NCI-H2081 (cell line): ENCODE measurements at regions not wholly inside any gene's neighbourhood (a gene's known extent, or its start where the extent isn't known, plus 50 kb on each side); places are given as distances from the start of the nearest gene placed in this dataset.
"Not testable (repeated sequence)": the region's sequence is repeated elsewhere in the genome, so short reads cannot be mapped to it uniquely, and the experiment has no call there.

Source experiments
- DNase-seq, 2 experiments: peaks; one replicate each; lab custom pipeline; 2025; lab: John Stamatoyannopoulos, UW

GRCh38 chr4:147102596-147102995 lies 156.9 kb upstream of the TTC29 start:
- no peak for DNase-seq

GRCh38 chr4:147103403-147103946 lies 157.8 kb upstream of the TTC29 start:
- no peak for DNase-seq

- DNase-seq: no peak
These were observed 159.1 kb upstream of the TTC29 start for GRCh38 chr4:147104768-147105167.

- no peak for DNase-seq
These were observed 162.7 kb upstream of the TTC29 start for GRCh38 chr4:147108409-147108808.

GRCh38 chr4:147109800-147110199 lies 164.1 kb upstream of the TTC29 start:
- no peak for DNase-seq

GRCh38 chr4:147110473-147111367 lies 165.1 kb upstream of the TTC29 start:
- DNase-seq: no peak

- not testable (repeated sequence) for DNase-seq
These were observed 166.5 kb upstream of the TTC29 start for GRCh38 chr4:147112196-147112595.

- no peak for DNase-seq
These were observed 171.8 kb upstream of the TTC29 start for GRCh38 chr4:147117431-147117830.

GRCh38 chr4:147118528-147118927 lies 172.9 kb upstream of the TTC29 start:
- DNase-seq: no peak

- no peak for DNase-seq
These were observed 177.0 kb upstream of the TTC29 start for GRCh38 chr4:147122685-147123084.

- DNase-seq: no peak
These were observed 177.5 kb upstream of the TTC29 start for GRCh38 chr4:147123146-147123545.

GRCh38 chr4:147128787-147129186 lies 183.1 kb upstream of the TTC29 start:
- no peak for DNase-seq

GRCh38 chr4:147129687-147130086 lies 184.0 kb upstream of the TTC29 start:
- no peak for DNase-seq

GRCh38 chr4:147134536-147135210 lies 189.0 kb upstream of the TTC29 start:
- DNase-seq: no peak

GRCh38 chr4:147136310-147136709 lies 190.6 kb upstream of the TTC29 start:
- DNase-seq: no peak

- DNase-seq: no peak
These were observed 191.1 kb upstream of the TTC29 start for GRCh38 chr4:147136751-147137150.

- DNase-seq: no peak
These were observed 191.6 kb upstream of the TTC29 start for GRCh38 chr4:147137280-147137679.

- DNase-seq: no peak
These were observed 192.5 kb upstream of the TTC29 start for GRCh38 chr4:147138171-147138570.

- no peak for DNase-seq
These were observed 194.0 kb upstream of the TTC29 start for GRCh38 chr4:147139455-147140198.

GRCh38 chr4:147151763-147152162 lies 206.1 kb upstream of the TTC29 start:
- no peak for DNase-seq

- no peak for DNase-seq
These were observed 212.4 kb upstream of the TTC29 start for GRCh38 chr4:147157860-147158701.
